IPS DF 4.7 (cell line): ENCODE measurements at regions not wholly inside any gene's neighbourhood (a gene's known extent, or its start where the extent isn't known, plus 50 kb on each side); places are given as distances from the start of the nearest gene placed in this dataset.
"Not testable (repeated sequence)": the region's sequence is repeated elsewhere in the genome, so short reads cannot be mapped to it uniquely, and the experiment has no call there.

ENCODE experiments used
- DNase-seq: peaks from one replicate; pipeline ENCODE4 v3.0.0-alpha.2; 2013; ENCODE audit warnings: low spot score; ENCODE audit errors: extremely low read depth

- no peak for DNase-seq
These were observed 97.8 kb upstream of the SLC35G4 start for GRCh38 chr18:11511434-11512095.

GRCh38 chr18:11506856-11507255 is 102.5 kb upstream of the SLC35G4 start:
- no peak for DNase-seq

- DNase-seq, result no peak
These were observed 103.4 kb upstream of the SLC35G4 start for GRCh38 chr18:11505993-11506392.

- DNase-seq, result no peak
These were observed 104.4 kb upstream of the SLC35G4 start for GRCh38 chr18:11504962-11505361.

- DNase-seq, result no peak
These were observed 107.0 kb upstream of the SLC35G4 start for GRCh38 chr18:11502368-11502767.

- no peak for DNase-seq
These were observed 108.0 kb upstream of the SLC35G4 start for GRCh38 chr18:11501352-11501751.

GRCh38 chr18:11500153-11501122 is 109.0 kb upstream of the SLC35G4 start:
- DNase-seq, result no peak

GRCh38 chr18:11498821-11499220 is 110.6 kb upstream of the SLC35G4 start:
- no peak for DNase-seq

GRCh38 chr18:11497585-11497984 is 111.8 kb upstream of the SLC35G4 start:
- DNase-seq, result no peak

- DNase-seq, result no peak
These were observed 112.7 kb upstream of the SLC35G4 start for GRCh38 chr18:11496526-11497172.

GRCh38 chr18:11495441-11495840 is 114.0 kb upstream of the SLC35G4 start:
- DNase-seq, result no peak

GRCh38 chr18:11494107-11494506 is 115.3 kb upstream of the SLC35G4 start:
- no peak for DNase-seq

GRCh38 chr18:11489266-11489899 is 120.0 kb upstream of the SLC35G4 start:
- DNase-seq, result no peak

GRCh38 chr18:11488175-11488574 is 121.2 kb upstream of the SLC35G4 start:
- DNase-seq, result no peak

GRCh38 chr18:11487390-11487789 is 122.0 kb upstream of the SLC35G4 start:
- DNase-seq, result no peak

GRCh38 chr18:11482271-11482670 is 127.1 kb upstream of the SLC35G4 start:
- no peak for DNase-seq

GRCh38 chr18:11480692-11481091 is 128.7 kb upstream of the SLC35G4 start:
- DNase-seq, result no peak

- DNase-seq, result not testable (repeated sequence)
These were observed 130.4 kb upstream of the SLC35G4 start for GRCh38 chr18:11479031-11479430.

- DNase-seq, result no peak
These were observed 138.5 kb upstream of the SLC35G4 start for GRCh38 chr18:11470941-11471340.

- DNase-seq, result no peak
These were observed 140.8 kb upstream of the SLC35G4 start for GRCh38 chr18:11468617-11469016.

- DNase-seq, result no peak
These were observed 141.3 kb upstream of the SLC35G4 start for GRCh38 chr18:11468120-11468519.

GRCh38 chr18:11467611-11468010 is 141.8 kb upstream of the SLC35G4 start:
- no peak for DNase-seq
